ENCODE measurements at regions not wholly inside any gene's neighbourhood (a gene's known extent, or its start where the extent isn't known, plus 50 kb on each side); places are given as distances from the start of the nearest gene placed in this dataset.

GRCh38 chr2:2879781-2880180 lies 497.8 kb downstream of the EIPR1 start:
- Histone ChIP-seq H3K9me3 (peaks cover 0 to 3% of the 10 kb centered on the region in 2 donors), H3K4me3 (no peak overlapping the region), H3K27me3 (no peaks in the 10 kb centered on the region), H3K4me1 (ENCODE audit: insufficient read depth) (no peaks in the 10 kb centered on the region), H3K36me3 (no peaks in the 10 kb centered on the region), H3K27ac (no peak overlapping the region)
- intact Hi-C loops (cut with DNase I): no loop called here
- 13 to 18% (median 16%) methylated on average over 7 of the region's 7 CpGs for WGBS, 3 donors
- DNase-seq: no peak
- TF ChIP-seq POLR2A (IDR thresholded peaks at IDR 0.05): no peak
- TF ChIP-seq EP300 (IDR thresholded peaks at IDR 0.05): no peak
- no peak for TF ChIP-seq CTCF (IDR thresholded peaks at IDR 0.05)

DNA sequence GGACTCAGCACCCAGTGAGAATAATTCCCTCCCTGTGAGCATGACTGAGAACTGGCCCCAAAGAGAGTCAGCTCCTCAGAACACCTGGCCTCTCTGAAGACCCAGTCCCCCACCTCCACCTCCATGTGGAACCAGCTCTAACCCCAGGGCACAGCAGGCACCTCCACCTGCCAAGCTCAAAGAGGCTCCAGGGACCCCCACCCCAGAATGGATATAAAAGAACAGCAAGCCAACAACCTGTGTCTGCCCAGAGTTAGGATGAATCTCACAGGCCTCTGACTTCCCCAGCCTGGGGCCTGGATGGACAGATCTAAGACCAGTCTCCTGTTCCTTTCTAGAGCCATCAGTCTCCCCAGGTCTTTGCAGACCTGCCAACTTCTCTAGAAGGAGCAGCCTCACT lies 498.5 kb downstream of the EIPR1 start:
- intact Hi-C loops (cut with DNase I): no loop called here
- H3K27ac ChIP-seq: no peak overlapping the region
- H3K9me3 ChIP-seq: peaks cover 0 to 3% of the 10 kb centered on the region in 2 donors
- no peaks in the 10 kb centered on the region for H3K4me1 ChIP-seq (ENCODE audit: insufficient read depth)
- TF ChIP-seq EP300 (IDR thresholded peaks at IDR 0.05) (no peak), POLR2A (IDR thresholded peaks at IDR 0.05) (no peak), CTCF (IDR thresholded peaks at IDR 0.05) (no peak)
- DNase-seq: no peak
- H3K36me3 ChIP-seq: no peaks in the 10 kb centered on the region
- no peak overlapping the region for H3K4me3 ChIP-seq
- H3K27me3 ChIP-seq: no peaks in the 10 kb centered on the region

GRCh38 chr2:2877427-2877826 lies 500.2 kb downstream of the EIPR1 start:
- TF ChIP-seq POLR2A (IDR thresholded peaks at IDR 0.05): no peak
- TF ChIP-seq EP300 (IDR thresholded peaks at IDR 0.05): no peak
- TF ChIP-seq CTCF (IDR thresholded peaks at IDR 0.05): no peak
- Histone ChIP-seq H3K4me1 (ENCODE audit: insufficient read depth) (no peaks in the 10 kb centered on the region), H3K27ac (no peak overlapping the region), H3K36me3 (no peaks in the 10 kb centered on the region), H3K4me3 (no peak overlapping the region), H3K27me3 (no peaks in the 10 kb centered on the region), H3K9me3 (peaks cover 0 to 3% of the 10 kb centered on the region in 2 donors)
- WGBS, 3 donors: 23 to 33% (median 29%) methylated on average over 13 of the region's 13 CpGs
- intact Hi-C loops (cut with DNase I): no loop called here
- no peak for DNase-seq

GRCh38 chr2:2876331-2877221 lies 501.0 kb downstream of the EIPR1 start:
- no peak overlapping the region for H3K27ac ChIP-seq

More at GRCh38 chr2:2876331-2877221, 501.0 kb downstream of the EIPR1 start:
- TF ChIP-seq EP300 (IDR thresholded peaks at IDR 0.05) (no peak), CTCF (IDR thresholded peaks at IDR 0.05) (no peak)
- intact Hi-C loops (cut with DNase I): no loop called here
- no peaks in the 10 kb centered on the region for H3K4me1 ChIP-seq (ENCODE audit: insufficient read depth)
- 30 to 37% (median 33%) methylated on average over 18 of the region's 18 CpGs for WGBS, 3 donors
- H3K36me3 ChIP-seq: no peaks in the 10 kb centered on the region
- peaks cover 0 to 3% of the 10 kb centered on the region in 2 donors for H3K9me3 ChIP-seq
- DNase-seq: no peak
- no peak overlapping the region for H3K4me3 ChIP-seq
- no peaks in the 10 kb centered on the region for H3K27me3 ChIP-seq
